ENCODE measurements at regions not wholly inside any gene's neighbourhood (a gene's known extent, or its start where the extent isn't known, plus 50 kb on each side); places are given as distances from the start of the nearest gene placed in this dataset.

DNA sequence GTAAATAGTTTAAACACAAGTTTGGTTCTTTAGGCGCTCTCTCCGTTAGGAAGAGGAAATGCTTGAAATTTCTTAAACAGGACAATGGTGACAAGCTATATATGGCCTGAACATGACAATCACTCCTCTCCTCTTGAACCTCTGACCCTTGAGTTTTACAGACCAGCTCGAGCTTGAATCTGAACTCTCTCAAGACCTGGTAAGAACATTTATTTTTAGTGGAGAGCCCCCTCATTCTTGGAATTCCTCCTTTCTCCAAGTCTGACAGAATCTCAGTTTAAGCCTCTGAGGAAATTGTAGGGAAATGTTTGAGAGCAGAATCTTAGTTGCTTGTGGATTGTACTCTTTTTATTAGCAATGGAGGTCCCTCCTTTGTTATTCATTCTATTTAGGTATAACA is 1293.6 kb upstream of the ZEB2 start:
- no peaks in the 10 kb centered on the region for H3K23me2 ChIP-seq (ENCODE audit: insufficient read length, low read depth, low read length, poor library complexity, severe bottlenecking)
- no peak overlapping the region for H4K5ac ChIP-seq (ENCODE audit: insufficient read length, low read depth, low read length)
- no peaks in the 10 kb centered on the region for H3K9me3 Mint-ChIP-seq
- H2BK120ac ChIP-seq (ENCODE audit: low read depth, low read length, poor library complexity, severe bottlenecking) = no peak overlapping the region
- no peak overlapping the region for H2BK5ac ChIP-seq (ENCODE audit: insufficient read length, low read length)
- H3K9me3 ChIP-seq (ENCODE audit: control insufficient read depth, low read depth, low read length) = no peaks in the 10 kb centered on the region
- no peak overlapping the region for H3K4me3 Mint-ChIP-seq
- no peaks in the 10 kb centered on the region for H3K27me3 Mint-ChIP-seq (ENCODE audit: low read depth)
- no peaks in the 10 kb centered on the region for H3K36me3 Mint-ChIP-seq (ENCODE audit: insufficient read depth in 1 of 3, low read depth in 3 of 3)
- no peak overlapping the region for H3K27ac ChIP-seq (ENCODE audit: insufficient read length, low read depth, low read length)
- no peak for TF ChIP-seq CTCF (conservative IDR thresholded peaks at IDR 0.05)
- no peak overlapping the region; a peak in 1 of 7 replicates for H3K27ac Mint-ChIP-seq
- H3K18ac ChIP-seq (ENCODE audit: insufficient read length, low read depth, low read length) = no peak overlapping the region
- no peak overlapping the region for H3K56ac ChIP-seq (ENCODE audit: insufficient read length, low read depth, low read length)
- no peaks in the 10 kb centered on the region for H3K79me1 ChIP-seq (ENCODE audit: insufficient read depth, low read depth, low read length, poor library complexity, severe bottlenecking)
- no peak overlapping the region for H2AK5ac ChIP-seq (ENCODE audit: insufficient read length, low read length)
- DNase-seq = no peak
- H3K23ac ChIP-seq (ENCODE audit: insufficient read length, low read depth, low read length) = no peak overlapping the region
- H2BK15ac ChIP-seq (ENCODE audit: low read depth, low read length) = no peak overlapping the region
- H3K9ac ChIP-seq (ENCODE audit: extremely low read depth, insufficient read length, low read length) = no peak overlapping the region
- no peaks in the 10 kb centered on the region for H3K27me3 ChIP-seq (ENCODE audit: insufficient read depth, low read length)
- no peak overlapping the region for H4K91ac ChIP-seq (ENCODE audit: insufficient read length, low read depth, low read length)
- no CpG with 5 or more reads among the region's 3 CpGs for WGBS (ENCODE audit: extremely low coverage, insufficient read length, low lambda C conversion rate)
- no peak overlapping the region for H2BK12ac ChIP-seq (ENCODE audit: insufficient read length, low read depth, low read length)
- H2AFZ ChIP-seq (ENCODE audit: low read length) = no peak overlapping the region
- no peak overlapping the region for H4K8ac ChIP-seq (replicated peaks; ENCODE audit: insufficient read length, low read depth, low read length)
- H3K4me1 ChIP-seq (ENCODE audit: insufficient read depth, low read length) = no peaks in the 10 kb centered on the region; the same call in 1 of the 2 replicates
- peaks cover 4 to 6% of the 10 kb centered on the region in 2 experiments; a peak in 3 of 4 replicates for H3K4me1 Mint-ChIP-seq
- no peaks in the 10 kb centered on the region for H4K20me1 ChIP-seq (ENCODE audit: control insufficient read depth, insufficient read depth, insufficient read length)
- H3T11ph ChIP-seq (ENCODE audit: low read length) = no peak overlapping the region
- no peak overlapping the region for H3K4me2 ChIP-seq (ENCODE audit: insufficient read depth, insufficient read length, low read length)
- H3K14ac ChIP-seq (ENCODE audit: insufficient read depth, low read length) = no peak overlapping the region
- H3K79me2 ChIP-seq (ENCODE audit: insufficient read depth, low read length) = no peaks in the 10 kb centered on the region
- H3K4ac ChIP-seq (ENCODE audit: low read depth, low read length) = no peak overlapping the region
- no peak overlapping the region for H2BK20ac ChIP-seq (ENCODE audit: low read depth, low read length, poor library complexity, severe bottlenecking)
